Hippocampal formation (tissue), 2 donors: ENCODE measurements at regions not wholly inside any gene's neighbourhood (a gene's known extent, or its start where the extent isn't known, plus 50 kb on each side); places are given as distances from the start of the nearest gene placed in this dataset.
"Not testable (repeated sequence)": the region's sequence is repeated elsewhere in the genome, so short reads cannot be mapped to it uniquely, and the experiment has no call there.

ENCODE experiments used
- DNase-seq, 2 donors: peaks; one replicate each; lab custom pipeline; 2025; lab: John Stamatoyannopoulos, UW

DNA sequence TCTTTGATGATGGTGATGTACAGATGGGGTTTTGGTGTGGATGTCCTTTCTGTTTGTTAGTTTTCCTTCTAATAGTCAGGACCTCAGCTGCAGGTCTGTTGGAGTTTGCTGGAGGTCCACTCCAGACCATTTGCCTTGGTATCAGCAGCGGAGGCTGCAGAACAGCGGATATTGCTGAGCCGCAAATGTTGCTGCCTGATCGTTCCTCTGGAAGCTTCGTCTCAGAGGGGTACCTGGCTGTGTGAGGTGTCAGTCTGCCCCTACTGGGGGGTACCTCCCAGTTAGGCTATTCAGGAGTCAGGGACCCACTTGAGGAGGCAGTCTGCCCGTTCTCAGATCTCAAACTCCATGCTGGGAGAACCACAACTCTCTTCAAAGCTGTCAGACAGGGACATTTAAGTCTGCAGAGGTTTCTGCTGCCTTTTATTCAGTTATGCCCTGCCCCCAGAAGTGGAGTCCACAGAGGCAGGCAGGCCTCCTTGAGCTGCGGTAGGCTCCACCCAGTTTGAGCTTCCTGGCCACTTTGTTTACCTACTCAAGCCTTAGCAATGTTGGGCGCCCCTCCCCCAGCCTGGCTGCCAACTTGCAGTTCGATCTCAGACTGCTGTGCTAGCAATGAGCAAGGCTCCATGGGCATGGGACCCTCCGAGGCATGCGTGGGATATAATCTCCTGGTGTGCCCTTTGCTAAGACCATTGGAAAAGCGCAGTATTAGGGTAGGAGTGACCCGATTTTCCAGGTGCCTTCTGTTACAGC lies 264.5 kb downstream of the MATN1 start:
- not testable (repeated sequence) for DNase-seq

DNA sequence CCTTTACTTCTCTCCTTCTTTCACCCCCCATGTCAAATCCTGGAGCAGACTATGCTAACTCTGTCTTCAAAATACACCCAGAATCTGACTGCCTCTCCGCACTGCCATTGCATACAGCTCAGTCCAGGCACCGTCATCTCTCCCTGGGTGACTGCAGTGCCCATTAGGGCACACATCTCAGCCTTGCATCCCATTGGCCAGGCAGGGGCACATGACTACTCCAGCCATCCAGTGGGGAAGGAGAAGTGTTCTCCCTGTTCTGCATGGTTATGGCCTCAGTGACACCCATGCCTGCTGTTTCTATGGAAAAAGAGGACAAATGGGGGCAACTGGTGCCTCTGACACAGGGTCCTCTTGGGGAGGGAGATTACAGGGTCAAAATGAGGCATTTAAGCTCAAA lies 270.5 kb downstream of the MATN1 start:
- no peak for DNase-seq

DNA sequence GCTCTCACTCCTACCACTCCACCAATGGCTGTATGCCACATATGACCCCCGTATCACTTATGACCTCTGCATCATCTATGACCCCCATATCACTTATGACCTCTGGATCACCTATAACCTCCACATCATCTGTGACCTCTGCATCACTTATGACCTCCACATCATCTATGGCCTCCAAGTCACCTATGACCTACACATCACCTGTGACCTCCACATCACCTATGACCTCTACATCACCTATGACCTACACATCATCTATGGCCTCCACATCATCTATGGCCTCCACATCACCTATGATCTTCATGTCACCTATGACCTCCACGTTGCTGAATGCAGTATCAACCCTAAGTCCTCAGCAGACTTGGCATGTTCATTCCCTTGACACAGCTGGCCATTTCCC lies 271.2 kb downstream of the MATN1 start:
- DNase-seq, result no peak

DNA sequence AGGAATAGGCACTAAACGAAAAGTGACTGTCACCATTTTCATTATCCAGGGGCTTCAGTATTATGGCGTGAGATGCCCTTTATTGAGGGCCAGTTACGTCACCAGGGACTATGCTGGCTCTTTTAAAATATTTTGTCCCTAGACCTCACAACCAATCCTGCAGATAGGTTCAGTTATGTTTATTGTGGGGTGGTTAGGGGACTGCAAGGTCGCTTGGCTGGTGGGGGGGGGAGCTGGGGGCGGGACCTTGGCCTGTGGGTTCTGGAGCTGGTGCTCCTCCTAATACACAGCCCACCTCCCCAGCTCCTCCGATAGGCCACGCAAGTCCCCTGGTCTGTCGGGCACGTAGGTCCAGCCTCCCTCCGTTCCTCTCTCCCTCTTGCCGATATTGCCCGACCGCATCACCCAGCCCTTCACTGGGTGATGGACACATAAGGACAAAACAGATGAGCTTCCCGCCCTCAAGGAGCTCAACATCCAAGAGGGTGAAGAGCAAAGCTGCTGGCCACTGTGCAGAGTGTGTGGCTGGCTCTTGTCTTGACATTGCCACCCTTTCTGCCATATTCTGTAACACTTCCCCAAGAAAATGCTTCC lies 271.8 kb downstream of the MATN1 start:
- DNase-seq, result no peak

DNA sequence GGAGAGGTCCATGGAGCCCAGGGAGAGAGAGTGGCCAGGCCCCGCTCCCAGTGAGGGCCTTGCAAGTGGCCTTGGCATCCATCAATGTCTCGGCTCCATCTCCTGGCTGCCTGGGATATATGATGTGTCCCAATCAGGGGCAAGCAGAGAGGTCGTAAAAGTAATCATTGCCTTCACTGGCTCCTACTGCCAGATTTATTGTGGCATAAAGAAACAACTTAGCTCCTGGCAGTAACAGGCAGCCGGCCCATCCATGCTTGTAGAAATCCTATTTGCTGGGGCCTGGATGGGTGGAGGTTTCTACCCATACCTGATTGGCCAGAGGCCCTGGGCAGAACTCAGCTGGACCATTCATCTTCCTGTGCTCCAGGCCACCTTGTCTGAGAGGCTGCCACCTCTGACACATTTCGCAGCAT lies 272.6 kb downstream of the MATN1 start:
- DNase-seq, result no peak

DNA sequence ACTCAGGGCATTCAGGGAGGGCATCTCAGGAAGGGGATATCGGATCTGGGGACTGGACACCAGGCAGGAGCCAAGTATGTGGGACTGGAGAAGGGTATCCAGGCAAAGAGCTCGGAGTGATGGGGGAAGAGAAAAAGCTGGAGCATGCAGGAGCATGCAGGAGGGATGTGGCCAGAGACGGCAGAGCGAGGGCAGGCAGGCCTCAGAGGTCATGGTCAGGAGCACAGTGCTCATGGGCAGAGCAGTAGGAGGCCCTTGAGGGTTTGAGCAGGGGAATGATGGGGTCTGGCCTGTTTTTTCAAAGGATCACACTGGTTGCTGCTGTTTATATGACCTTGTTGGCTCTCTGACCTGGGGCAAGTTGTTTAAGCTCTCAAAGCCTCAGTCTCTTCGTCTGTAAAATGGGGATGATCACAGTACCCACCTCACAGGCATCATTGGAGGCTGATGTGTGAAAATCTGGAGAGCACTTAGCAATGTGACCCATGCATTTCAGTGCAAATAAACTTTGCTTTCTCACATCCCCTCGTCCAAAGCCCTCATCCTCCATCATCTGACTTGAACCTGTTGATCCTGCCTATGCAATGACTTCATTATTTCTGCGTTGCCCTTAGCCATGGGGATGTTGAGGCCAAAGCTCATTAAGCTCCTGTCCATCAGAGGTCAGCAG lies 273.1 kb downstream of the MATN1 start:
- no peak for DNase-seq

DNA sequence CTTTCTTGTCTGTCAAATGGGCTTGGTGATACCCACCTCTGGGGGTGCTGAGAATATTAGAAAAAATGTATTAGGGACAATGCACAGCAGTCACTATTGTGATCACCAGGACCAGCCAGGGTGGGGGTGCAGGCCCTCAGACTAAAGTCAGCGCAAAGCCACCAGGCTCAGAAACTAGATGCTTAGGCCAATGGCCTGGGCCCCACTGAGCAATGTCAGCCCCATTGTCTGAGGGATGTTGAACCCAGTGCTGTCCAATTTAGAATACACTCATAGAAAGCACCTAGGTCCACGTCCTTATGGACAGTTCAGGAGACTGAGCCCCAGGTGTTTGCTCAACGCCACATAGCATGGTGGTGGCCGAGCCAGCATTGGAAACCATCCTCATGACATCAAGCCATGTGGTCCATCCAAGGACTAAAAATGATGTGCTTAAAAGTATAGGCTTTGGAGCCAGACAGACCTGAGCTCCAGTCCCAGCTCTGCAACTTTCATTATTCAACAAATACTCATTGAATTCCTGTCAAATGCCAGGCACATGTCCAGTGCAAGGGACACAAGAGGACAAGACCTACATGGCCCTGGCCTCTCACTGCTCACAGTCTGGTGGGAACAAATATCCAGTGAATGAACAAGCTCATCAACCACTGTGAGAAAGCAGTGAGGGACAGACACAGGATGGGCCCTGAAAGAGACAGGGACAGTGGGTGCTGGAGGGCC lies 273.8 kb downstream of the MATN1 start:
- no peak for DNase-seq

DNA sequence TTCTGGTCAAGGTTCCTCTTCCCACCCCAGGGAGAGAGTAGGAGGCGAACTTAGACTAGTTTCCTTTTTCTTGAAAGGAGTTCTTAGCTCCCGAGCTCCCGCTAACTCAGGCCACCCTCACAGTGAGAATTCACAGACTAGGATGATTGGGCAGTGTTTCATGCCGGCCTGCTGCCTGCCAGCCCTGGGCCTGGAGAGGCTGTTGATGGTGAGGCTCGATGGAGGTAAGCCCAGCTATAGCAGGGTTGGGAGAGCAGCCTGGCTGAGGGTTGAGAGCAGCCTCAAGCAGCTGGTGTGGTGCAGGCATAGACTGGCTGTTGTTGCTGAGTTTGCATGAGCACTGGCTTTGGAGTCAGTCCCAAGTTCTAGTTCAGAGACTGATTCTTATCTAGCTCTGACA lies 274.4 kb downstream of the MATN1 start:
- DNase-seq, result no peak

DNA sequence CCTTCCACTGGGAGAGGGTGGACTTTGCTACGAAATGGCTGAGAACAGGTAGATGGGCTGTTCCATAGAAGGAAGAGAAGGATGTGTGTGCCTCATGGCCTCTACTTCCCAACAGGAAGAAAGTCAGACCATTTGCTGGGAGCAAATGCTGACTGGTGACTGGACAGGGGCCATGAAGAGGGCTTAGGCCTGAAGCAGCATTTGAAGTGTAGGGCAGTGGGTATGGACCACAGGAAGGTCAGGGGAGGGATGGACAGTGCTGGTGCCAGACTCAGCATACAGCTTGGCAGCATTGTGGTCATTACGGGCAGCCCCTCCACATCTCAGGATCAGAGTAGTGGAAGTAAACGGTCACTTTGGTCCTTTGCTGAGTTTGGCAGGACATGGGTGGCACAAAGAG lies 275.7 kb downstream of the MATN1 start:
- no peak for DNase-seq

DNA sequence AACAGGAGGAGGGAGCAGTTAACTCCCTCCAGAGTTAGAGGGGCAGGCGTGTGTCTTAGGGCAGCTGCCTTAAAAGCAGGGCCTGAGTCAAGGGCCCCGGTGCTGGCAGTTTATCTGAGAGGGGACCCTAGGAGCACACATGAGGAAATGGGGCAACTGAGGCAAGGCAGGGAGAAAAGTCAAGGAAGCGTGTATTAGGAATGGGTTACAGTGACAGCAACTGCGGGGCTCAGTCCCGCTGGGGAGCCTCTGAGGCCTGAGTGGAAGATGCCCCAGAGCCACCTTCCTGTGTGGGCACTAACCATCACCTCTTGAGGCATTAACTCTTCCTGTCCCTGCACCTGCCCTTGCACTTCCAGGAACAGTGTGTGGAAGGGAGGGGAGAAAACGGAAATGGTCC lies 276.3 kb downstream of the MATN1 start:
- no peak for DNase-seq

DNA sequence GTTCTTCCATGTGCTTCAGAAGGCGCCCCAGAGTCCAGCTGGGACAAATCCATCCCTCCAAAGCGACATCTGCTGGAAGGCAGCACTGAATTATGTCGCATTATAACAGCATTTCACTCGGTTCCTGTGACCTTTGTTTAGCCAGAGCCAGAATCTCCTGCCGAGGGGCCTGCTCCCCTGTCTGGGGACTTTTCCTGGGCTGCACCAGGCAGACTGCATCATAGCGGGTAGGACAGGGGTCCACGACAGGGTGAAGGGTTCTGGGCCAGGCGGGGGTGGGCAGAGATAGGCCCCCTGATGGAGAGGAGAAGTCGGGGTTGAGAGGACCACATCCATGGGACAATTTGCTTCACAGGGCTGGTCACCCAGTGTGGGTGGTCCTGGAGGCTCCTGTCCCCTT lies 276.9 kb downstream of the MATN1 start:
- DNase-seq, result no peak

DNA sequence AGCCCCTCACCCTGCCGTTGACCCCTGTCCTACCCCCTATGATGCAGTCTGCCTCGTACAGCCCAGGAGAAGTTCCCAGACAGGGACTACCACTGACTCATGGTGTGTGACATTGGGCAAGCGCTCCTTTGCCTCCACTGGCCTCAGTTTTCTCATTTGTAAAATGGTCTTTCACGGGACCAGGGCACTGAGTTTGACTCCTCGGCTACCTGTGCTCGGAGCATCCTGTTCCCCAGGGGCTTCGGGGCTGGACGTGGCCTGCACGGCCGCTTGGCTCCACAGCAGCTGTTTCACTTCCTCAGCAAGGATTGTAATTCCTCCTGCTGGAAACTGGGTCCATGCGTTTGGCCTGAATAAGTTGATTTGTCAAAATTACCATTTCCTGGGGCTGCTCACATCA lies 277.3 kb downstream of the MATN1 start:
- no peak for DNase-seq

DNA sequence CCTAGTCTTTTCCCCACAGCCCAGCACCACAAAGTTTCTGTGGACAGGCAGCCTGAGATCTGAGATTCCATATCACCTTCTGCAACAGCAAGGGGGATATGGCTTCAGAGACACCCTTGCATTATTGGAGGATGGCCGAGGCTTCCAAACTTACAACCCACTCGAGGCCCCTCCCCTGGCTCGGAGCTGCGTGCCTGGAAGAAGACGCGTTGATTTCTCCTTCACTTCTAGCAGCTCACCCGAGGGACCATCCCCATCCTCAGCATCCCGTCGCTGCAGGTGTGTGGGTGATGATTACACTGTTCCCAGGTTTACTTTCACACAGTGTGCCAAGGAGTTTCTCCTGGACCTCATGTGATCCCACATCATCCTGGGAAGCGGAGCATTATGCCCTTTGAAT lies 277.9 kb downstream of the MATN1 start:
- DNase-seq, result no peak

DNA sequence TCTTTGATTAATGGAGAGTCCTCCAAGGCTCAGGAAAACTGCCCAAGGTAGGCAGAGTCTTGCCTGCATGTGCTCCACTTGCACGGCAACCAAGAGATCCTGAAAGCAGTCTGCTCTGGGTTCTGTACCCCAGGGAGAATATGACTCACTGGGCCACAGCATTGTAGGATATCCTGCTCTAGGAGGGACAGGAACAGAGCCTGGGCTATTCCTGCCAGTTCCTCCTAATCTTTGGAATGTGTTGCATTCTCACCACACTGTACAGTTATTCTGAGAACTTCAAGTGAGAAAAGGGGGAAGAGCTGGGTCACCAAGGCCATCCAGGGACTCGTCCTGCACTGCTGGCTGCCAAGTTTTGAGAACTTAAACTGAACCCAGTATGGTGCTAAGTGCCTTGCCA lies 278.5 kb downstream of the MATN1 start:
- DNase-seq, result no peak

DNA sequence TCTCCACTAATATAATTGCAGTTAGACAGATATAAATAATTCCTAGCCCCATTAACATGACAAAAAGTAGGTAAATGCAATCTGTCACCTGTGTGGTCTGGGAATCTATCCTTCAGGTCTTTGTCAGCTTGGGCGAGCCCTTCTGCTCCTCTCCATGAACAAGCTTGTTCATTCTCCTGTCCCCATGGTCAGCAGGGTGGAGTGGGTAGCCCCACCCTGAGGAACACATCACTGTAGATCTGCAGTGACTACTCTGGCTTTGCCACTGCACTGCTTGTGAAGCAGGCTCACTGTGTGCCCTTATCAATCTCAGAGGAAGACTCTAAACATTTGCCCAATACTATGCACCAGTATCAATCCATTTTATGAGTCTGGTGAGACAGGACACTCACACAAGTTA lies 279.0 kb downstream of the MATN1 start:
- DNase-seq, result no peak

DNA sequence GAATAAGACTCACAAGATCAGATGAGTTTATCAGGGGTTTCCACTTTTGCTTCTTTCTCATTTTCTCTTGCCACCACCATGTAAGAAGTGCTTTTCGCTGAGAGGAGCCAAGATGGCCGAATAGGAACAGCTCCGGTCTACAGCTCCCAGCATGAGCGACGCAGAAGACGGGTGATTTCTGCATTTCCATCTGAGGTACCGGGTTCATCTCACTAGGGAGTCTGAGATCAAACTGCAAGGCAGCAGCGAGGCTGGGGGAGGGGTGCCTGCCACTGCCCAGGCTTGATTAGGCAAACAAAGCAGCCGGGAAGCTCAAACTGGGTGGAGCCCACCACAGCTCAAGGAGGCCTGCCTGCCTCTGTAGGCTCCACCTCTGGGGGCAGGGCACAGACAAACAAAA lies 285.1 kb downstream of the MATN1 start:
- DNase-seq, result not testable (repeated sequence)

DNA sequence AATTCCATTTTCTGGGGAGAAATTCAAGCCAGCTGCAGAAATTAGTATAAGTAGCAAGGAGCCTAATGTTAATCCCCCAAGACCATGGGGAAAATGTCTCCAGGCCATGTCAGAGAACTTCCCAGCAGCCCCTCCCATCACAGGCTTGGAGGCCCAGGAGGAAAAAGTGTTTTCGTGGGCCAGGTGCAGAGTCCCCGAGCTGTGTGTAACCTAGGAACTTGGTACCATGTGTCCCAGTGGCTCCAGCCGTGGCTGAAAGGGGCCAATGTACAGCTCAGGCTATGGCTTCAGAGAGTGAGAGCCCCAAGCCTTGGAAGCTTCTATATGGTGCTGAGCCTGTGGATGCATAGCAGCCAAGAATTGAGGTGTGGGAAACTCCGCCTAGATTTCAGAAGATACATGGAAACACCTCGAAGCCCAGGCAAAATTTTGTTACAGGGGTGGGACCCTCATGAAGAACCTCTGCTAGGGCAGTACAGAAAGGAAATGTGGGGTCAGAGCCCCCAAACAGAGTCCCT lies 286.3 kb downstream of the MATN1 start:
- no peak for DNase-seq

DNA sequence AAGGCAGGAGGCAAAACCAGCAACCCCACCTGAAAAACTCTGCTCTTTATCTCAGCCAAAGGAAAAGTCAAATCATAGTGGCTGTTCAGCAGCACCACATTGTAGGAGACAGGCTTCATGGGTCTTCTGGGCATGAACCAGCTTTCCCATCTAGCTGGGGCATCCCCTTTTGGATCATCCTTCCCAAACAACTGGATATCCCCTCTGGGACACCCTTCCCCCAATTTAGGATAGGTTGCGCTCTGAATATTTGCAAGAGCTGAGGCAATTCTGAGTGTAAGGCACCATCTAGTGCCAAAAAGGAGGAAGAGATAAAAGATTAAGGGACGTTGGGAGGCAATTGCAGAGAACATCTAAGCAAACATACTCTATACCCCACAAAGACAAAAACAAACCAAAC lies 295.8 kb downstream of the MATN1 start:
- DNase-seq, result no peak

DNA sequence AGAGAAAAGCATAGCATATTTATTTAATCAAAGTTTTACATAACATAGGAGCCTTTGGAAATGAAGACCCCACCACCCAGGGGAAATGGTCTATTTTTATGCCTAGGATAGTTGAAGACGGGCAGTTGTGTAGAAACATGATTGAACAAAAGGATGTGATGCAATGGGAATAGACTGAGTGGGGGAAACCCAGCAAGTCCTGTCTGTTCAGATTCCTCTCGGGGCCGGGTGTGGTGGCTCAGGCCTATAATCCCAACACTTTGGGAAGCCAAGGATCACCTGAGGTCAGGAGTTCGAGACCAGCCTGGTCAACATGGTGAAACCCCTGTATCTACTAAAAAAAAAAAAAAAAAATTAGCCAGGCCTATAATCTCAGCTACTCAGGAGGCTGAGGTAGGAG lies 298.3 kb downstream of the MATN1 start:
- DNase-seq, result no peak

DNA sequence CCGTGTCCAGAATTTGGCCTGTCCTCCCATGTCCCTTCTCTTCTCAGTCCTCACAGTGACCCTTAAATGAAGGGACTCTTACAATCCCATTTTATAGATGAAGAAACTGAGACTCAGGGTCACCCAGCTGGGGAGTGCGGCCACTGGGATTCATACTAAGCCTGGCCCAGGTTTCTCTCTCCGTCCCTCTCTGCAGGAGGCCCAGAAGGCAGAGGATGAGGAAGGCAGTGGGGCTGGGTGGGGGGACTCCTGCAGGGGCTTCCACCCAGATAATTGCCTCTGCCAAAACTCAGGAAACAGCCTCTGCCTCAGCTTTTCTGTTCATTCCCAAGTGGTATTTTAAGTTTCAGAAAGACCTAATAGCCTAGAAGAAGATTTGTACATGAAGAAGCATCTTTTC lies 299.8 kb downstream of the MATN1 start:
- no peak for DNase-seq

DNA sequence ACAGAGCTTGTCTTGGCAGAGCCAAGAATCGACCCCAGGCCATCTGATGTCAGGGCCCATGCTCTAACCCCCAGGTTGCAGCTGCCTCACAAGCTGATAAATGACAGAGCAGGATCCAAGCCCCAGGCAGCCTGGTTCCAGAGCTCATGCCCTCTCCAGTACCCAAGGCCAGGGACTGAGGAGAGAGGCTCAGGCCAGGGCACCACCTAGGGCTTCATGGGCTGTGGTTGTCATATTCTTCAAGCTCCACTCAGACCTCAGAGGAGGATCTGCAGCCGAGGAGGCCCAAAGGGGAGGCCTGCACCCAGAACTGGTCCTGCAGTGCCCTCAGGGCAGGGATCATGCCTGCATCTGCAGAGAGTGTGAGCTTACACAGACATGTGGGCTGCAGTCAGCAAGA lies 301.1 kb downstream of the MATN1 start:
- no peak for DNase-seq

DNA sequence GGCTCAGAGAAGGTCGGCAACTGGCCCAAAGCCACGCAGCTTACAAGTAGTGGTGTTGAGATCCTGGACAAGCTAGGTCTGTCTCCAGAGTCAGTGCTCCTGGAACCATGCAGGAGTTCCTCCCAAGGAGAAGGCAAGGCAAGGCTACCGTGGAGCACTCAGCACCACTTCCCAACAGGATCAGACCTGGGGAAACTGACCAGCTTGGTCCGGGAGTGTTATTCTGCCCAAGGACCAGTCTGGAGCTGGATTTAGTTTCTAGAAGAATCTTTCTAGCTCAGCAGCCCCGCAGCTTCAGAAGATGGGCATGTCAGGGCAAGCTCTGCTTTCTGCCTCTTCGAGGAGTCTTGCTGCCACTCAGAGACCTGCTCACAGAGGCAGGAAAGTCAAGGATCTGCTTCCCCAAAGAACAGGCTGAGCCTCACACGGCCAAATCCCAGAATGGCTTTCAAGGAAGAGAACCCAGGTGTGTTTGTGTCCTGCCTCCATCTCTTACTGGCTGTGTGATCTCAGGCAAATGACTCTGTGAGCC lies 302.8 kb downstream of the MATN1 start:
- DNase-seq, result no peak
